Choroid plexus epithelial cell (primary cell): ENCODE measurements at regions not wholly inside any gene's neighbourhood (a gene's known extent, or its start where the extent isn't known, plus 50 kb on each side); places are given as distances from the start of the nearest gene placed in this dataset.

Source experiments
- DNase-seq: peaks from one replicate; pipeline ENCODE4 v3.0.0-alpha.2; 2010; ENCODE audit warnings: low read depth
- H3K4me3 ChIP-seq: 2 replicates; pipeline ENCODE4 v1.5.1; 2011; ENCODE audit warnings: low read depth, mild to moderate bottlenecking, control low read depth, low read length, moderate library complexity
- TF ChIP-seq, protein P1 (sequence below): conservative IDR thresholded peaks from 2 replicates; pipeline ENCODE4 v1.5.1; 2011; ENCODE audit warnings: low read depth, mild to moderate bottlenecking, control low read depth, inconsistent platforms, low read length, moderate library complexity

DNA sequence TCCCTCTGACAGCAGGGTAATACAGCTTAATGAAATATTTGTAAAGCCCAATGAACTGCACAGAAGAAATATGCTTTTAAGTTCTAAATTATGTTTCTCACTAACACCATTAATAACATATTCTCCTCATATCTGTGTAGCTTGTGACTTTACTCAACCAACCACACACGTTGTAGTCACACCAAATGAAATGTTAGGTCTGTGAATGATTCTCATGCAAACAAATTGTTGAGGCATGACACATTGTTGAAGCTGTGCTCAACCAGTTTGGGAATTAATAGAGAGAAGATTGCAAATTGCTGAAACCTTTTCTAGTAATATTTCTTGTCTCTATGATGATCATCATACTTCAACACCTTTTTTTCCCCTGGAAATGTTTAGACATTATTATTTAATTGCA, 645.9 kb downstream of the PCDH7 start:
- TF ChIP-seq, protein P1, sequence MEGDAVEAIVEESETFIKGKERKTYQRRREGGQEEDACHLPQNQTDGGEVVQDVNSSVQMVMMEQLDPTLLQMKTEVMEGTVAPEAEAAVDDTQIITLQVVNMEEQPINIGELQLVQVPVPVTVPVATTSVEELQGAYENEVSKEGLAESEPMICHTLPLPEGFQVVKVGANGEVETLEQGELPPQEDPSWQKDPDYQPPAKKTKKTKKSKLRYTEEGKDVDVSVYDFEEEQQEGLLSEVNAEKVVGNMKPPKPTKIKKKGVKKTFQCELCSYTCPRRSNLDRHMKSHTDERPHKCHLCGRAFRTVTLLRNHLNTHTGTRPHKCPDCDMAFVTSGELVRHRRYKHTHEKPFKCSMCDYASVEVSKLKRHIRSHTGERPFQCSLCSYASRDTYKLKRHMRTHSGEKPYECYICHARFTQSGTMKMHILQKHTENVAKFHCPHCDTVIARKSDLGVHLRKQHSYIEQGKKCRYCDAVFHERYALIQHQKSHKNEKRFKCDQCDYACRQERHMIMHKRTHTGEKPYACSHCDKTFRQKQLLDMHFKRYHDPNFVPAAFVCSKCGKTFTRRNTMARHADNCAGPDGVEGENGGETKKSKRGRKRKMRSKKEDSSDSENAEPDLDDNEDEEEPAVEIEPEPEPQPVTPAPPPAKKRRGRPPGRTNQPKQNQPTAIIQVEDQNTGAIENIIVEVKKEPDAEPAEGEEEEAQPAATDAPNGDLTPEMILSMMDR = no peak
- DNase-seq = peak; percentile 54
- H3K4me3 ChIP-seq = no peak overlapping the region

DNA sequence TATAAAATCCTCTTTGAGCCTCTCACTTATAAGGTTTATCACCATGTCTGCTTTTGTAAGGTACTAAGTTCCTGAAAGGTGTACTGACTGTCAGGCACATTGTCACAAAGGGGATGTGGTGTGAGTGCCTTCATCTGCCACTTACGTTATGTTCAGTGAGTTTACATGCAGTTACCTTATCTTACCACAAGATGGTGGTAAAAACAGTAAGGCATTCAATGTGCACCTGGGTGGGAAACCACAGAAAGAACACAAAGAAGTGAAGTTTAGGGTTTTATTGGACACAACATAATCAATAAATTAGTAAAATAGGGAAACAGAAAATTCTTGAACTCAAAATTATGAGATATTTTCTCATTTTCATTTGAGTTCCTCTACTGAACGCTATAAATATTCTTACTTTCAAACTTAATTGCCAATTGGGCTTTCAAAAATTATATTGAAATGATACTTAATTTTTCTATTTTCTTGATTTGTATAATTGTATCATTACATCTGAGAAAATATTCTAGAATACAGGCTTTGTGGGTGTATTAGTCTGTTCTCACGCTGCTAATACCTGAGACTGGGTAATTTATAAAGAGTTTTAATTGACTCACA, 650.8 kb downstream of the PCDH7 start:
- peak; percentile 64 for DNase-seq
- no peak overlapping the region for H3K4me3 ChIP-seq
- TF ChIP-seq, protein P1 = peak; percentile 80

DNA sequence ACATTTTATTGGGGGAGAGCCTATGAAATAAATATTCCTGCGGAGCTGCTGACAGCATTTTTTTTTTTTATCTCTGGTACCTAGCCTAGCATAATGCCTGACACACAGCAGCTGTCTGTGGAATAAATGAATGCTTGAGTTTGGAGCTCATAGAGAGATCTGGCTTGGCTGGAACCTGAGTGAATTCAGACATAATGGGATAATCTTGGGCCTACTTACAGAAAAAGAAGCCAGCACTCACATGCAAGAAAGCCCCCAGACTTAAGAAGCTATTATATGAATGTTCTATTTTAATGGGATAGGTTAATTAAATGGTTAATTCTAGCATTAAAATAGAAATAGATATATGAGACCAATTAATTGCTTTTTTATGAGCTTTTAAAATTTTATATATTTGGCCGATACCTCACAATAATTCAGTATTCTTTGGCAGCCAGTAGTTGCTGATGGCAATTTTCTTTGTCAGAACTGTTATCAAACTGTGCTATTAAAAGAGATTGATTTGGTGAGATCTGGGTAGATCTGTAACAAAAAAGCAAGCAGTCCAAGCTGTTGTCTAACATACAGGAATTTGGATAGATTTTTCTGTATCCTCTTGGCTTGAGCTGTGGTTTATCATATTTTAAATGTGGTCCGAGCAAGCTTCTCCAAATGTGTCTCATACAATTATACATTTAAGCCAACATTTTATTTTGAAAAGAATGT, 654.2 kb downstream of the PCDH7 start:
- H3K4me3 ChIP-seq = no peak overlapping the region
- no peak for DNase-seq
- TF ChIP-seq, protein P1 = no peak

DNA sequence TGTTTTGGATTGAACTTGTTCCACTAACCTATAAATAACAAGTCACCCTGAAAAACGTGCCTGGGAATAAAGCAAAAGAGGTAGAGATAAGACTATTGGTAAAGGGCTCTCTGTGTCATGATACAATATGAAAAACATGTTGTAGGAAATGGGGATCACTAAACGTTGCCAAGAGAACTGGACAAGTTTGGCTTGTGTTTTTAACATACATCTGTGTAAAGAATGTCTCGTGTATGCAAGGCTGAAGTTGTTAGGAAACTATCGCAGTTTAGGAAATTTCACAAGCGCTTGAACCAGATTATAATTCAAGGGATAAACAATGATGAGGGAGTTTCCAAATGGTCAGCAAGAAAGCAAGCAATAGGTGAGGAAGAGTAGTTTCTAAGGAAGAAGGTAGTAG, 655.8 kb downstream of the PCDH7 start:
- no peak overlapping the region for H3K4me3 ChIP-seq

DNA sequence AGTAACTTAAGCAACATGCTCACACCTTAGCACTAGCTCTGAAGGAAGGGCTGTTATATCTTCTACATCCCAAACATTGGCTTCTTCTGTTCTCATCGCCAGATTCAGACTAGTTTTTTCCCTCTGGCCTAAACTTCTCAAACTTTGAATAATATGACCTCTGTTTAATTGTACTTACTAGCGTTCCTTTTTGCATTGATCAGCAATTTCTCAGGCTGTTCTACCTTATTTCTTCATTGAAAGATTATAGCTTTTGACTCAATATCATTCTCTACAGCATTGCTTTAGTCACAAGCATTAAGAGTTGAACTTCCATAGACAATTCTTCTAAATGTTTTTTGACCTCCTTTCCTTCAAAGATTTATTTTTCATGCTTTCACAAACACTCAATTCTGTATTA, 659.2 kb downstream of the PCDH7 start:
- DNase-seq = no peak
- H3K4me3 ChIP-seq = no peak overlapping the region
- TF ChIP-seq, protein P1 = no peak

More for the DNA sequence above, 655.8 kb downstream of the PCDH7 start:
- TF ChIP-seq, protein P1 = no peak
- DNase-seq = no peak

DNA sequence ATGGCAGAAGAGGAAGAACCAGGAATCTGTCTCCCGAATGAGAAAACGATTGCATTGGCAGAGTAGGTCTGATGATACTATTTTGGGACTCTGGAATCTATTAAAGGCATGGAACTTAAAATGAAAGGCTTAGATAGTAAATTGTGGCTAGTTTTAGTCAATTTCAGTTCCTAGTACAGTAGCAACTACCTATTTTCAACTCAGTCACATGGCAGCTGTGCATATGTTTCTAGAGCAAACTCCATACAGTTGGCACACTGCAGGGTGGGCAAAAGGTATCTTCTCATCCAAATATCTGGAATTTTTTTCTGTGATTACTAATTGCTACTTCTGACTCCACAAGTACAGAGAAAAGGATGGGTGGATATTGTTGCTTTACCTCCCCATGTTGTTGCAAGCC, 663.6 kb downstream of the PCDH7 start:
- no peak overlapping the region for H3K4me3 ChIP-seq
- TF ChIP-seq, protein P1 = no peak
- no peak for DNase-seq

DNA sequence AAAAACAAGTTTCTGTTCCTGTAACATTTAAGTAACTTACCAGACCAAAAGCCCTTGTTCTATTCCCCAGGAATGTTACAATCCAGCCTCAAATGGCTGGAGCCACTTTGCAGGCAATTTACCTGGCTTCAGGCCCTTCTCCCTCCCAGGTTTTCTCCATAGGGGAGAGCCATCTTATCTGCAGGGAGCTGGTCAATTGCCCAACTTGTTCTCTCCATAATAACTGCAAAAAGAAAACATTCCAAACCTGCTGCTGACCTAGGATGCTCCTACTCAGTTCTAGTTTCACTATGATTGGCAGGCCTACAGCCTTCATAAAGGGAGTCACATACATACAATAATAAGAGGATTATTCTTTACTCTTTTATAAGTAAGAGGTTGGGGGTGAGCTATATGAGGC, 670.7 kb downstream of the PCDH7 start:
- TF ChIP-seq, protein P1 = no peak
- DNase-seq = peak; percentile 21
- no peak overlapping the region for H3K4me3 ChIP-seq
